ENCODE measurements at regions not wholly inside any gene's neighbourhood (a gene's known extent, or its start where the extent isn't known, plus 50 kb on each side); places are given as distances from the start of the nearest gene placed in this dataset.

DNA sequence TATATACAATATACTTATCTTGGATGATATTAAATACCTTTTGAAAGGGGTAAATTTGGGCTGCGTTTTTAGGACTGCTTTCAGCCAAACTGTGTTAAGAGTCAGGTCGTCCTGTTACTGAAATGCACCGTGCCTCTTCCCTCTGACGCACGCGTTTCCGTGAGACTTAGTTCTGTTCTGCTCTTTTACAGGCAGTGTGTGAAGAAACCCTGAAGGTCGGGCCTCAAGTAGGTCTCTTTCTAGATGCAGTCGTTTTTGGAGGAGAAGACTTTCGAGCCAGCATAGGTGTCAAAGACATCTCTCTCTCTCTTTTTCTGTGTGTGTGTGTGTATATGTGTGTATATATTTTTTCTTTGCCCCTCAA lies 107.0 kb downstream of the ZIC5 start:
- TF ChIP-seq CTCF (IDR thresholded peaks at IDR 0.05) (no peak), POLR2A (IDR thresholded peaks at IDR 0.05) (no peak)

All from Peyer's patch (tissue), 4 donors.